NCI-H446 (cell line): ENCODE measurements at regions not wholly inside any gene's neighbourhood (a gene's known extent, or its start where the extent isn't known, plus 50 kb on each side); places are given as distances from the start of the nearest gene placed in this dataset.

Experiments used
- DNase-seq, 2 experiments: peaks; one replicate each; lab custom pipeline; 2025; lab: John Stamatoyannopoulos, UW

GRCh38 chr10:128854204-128854603 lies 612.8 kb upstream of the MGMT start:
- DNase-seq, result no peak

- no peak for DNase-seq
Observed at GRCh38 chr10:128854963-128855362, 612.1 kb upstream of the MGMT start.

GRCh38 chr10:128855618-128856428 lies 611.2 kb upstream of the MGMT start:
- DNase-seq, result no peak

- no peak for DNase-seq
Observed at GRCh38 chr10:128859738-128860386, 607.2 kb upstream of the MGMT start.

- DNase-seq, result no peak
Observed at GRCh38 chr10:128860574-128860973, 606.5 kb upstream of the MGMT start.

GRCh38 chr10:128861018-128861901 lies 605.8 kb upstream of the MGMT start:
- no peak for DNase-seq

- DNase-seq, result no peak
Observed at GRCh38 chr10:128863411-128863810, 603.6 kb upstream of the MGMT start.

GRCh38 chr10:128863823-128864405 lies 603.1 kb upstream of the MGMT start:
- no peak for DNase-seq

- no peak for DNase-seq
Observed at GRCh38 chr10:128864554-128865295, 602.3 kb upstream of the MGMT start.

GRCh38 chr10:128865436-128866195 lies 601.4 kb upstream of the MGMT start:
- DNase-seq, result no peak

GRCh38 chr10:128866551-128866950 lies 600.5 kb upstream of the MGMT start:
- DNase-seq, result no peak

GRCh38 chr10:128867210-128867609 lies 599.8 kb upstream of the MGMT start:
- DNase-seq, result no peak

GRCh38 chr10:128867819-128868218 lies 599.2 kb upstream of the MGMT start:
- DNase-seq, result no peak

- DNase-seq, result no peak
Observed at GRCh38 chr10:128868481-128868880, 598.6 kb upstream of the MGMT start.

- no peak for DNase-seq
Observed at GRCh38 chr10:128869101-128869749, 597.8 kb upstream of the MGMT start.

- no peak for DNase-seq
Observed at GRCh38 chr10:128870830-128871597, 596.0 kb upstream of the MGMT start.

- DNase-seq, result no peak
Observed at GRCh38 chr10:128871671-128872231, 595.3 kb upstream of the MGMT start.

- no peak for DNase-seq
Observed at GRCh38 chr10:128873411-128874054, 593.5 kb upstream of the MGMT start.

- DNase-seq, result no peak
Observed at GRCh38 chr10:128874331-128874730, 592.7 kb upstream of the MGMT start.
